ENCODE measurements at regions not wholly inside any gene's neighbourhood (a gene's known extent, or its start where the extent isn't known, plus 50 kb on each side); places are given as distances from the start of the nearest gene placed in this dataset.

GRCh38 chr12:45665941-45666340 lies 63.6 kb upstream of the ARID2 start:
- ChIA-PET POLR2A (no interaction called here), CTCF (no interaction called here)
- Histone ChIP-seq H3K4me1 (ENCODE audit: control insufficient read depth, insufficient read depth, low read length) (no peaks in the 10 kb centered on the region), H3K27ac (ENCODE audit: extremely low read depth, low read depth, low read length) (no peak overlapping the region), H3K36me3 (ENCODE audit: control insufficient read depth in 2 of 2, insufficient read depth in 1 of 2, low read length in 2 of 2) (no peaks in the 10 kb centered on the region), H3K4me3 (ENCODE audit: low read depth, low read length) (no peak overlapping the region), H3K9me3 (ENCODE audit: control insufficient read depth, insufficient read depth, low read depth, low read length) (no peaks in the 10 kb centered on the region)
- TF ChIP-seq HOXC10 (CRISPR knock-in tag; IDR thresholded peaks at IDR 0.05) (no peak), ZBTB8A (tag by site-specific recombination; IDR thresholded peaks at IDR 0.05) (no peak), MYNN (tag by site-specific recombination; IDR thresholded peaks at IDR 0.05; ENCODE audit: borderline replicate concordance) (no peak), ZNF473 (tag by site-specific recombination; IDR thresholded peaks at IDR 0.05) (no peak)
- TF ChIP-seq, protein P1, sequence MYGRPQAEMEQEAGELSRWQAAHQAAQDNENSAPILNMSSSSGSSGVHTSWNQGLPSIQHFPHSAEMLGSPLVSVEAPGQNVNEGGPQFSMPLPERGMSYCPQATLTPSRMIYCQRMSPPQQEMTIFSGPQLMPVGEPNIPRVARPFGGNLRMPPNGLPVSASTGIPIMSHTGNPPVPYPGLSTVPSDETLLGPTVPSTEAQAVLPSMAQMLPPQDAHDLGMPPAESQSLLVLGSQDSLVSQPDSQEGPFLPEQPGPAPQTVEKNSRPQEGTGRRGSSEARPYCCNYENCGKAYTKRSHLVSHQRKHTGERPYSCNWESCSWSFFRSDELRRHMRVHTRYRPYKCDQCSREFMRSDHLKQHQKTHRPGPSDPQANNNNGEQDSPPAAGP (tag by site-specific recombination; IDR thresholded peaks at IDR 0.05), result no peak

DNA sequence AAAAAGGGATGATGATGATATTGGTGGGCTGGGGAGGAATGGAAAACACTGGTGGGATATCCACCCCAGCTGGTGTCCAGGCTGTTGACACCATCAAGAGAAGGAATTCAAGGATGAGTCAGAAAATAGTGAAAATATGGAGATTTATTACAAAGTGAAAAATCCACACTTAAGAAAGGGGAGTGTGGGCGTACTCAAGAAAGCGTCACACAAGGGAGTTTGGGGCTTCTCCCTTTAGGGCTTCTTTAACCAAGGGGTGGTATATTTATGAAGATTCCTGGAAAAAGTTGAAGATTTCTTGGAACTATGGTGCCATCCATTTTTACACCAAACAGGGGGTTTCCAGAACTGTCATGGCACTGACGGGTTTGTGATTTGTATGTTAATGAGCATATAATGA lies 63.1 kb upstream of the ARID2 start:
- Histone ChIP-seq H3K36me3 (ENCODE audit: control insufficient read depth in 2 of 2, insufficient read depth in 1 of 2, low read length in 2 of 2) (no peaks in the 10 kb centered on the region), H3K27ac (ENCODE audit: extremely low read depth, low read depth, low read length) (no peak overlapping the region), H3K9me3 (ENCODE audit: control insufficient read depth, insufficient read depth, low read depth, low read length) (no peaks in the 10 kb centered on the region), H3K4me1 (ENCODE audit: control insufficient read depth, insufficient read depth, low read length) (no peaks in the 10 kb centered on the region), H3K4me3 (ENCODE audit: low read depth, low read length) (no peak overlapping the region)
- TF ChIP-seq ZNF768 (tag by site-specific recombination; IDR thresholded peaks at IDR 0.05), result no peak
- TF ChIP-seq ZBTB20 (tag by site-specific recombination; IDR thresholded peaks at IDR 0.05), result no peak
- TF ChIP-seq, protein P2, sequence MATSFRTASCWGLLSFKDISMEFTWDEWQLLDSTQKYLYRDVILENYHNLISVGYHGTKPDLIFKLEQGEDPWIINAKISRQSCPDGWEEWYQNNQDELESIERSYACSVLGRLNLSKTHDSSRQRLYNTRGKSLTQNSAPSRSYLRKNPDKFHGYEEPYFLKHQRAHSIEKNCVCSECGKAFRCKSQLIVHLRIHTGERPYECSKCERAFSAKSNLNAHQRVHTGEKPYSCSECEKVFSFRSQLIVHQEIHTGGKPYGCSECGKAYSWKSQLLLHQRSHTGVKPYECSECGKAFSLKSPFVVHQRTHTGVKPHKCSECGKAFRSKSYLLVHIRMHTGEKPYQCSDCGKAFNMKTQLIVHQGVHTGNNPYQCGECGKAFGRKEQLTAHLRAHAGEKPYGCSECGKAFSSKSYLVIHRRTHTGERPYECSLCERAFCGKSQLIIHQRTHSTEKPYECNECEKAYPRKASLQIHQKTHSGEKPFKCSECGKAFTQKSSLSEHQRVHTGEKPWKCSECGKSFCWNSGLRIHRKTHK (tag by site-specific recombination; IDR thresholded peaks at IDR 0.05), result no peak
- POLR2A ChIA-PET, result no interaction called here
- CTCF ChIA-PET, result no interaction called here

DNA sequence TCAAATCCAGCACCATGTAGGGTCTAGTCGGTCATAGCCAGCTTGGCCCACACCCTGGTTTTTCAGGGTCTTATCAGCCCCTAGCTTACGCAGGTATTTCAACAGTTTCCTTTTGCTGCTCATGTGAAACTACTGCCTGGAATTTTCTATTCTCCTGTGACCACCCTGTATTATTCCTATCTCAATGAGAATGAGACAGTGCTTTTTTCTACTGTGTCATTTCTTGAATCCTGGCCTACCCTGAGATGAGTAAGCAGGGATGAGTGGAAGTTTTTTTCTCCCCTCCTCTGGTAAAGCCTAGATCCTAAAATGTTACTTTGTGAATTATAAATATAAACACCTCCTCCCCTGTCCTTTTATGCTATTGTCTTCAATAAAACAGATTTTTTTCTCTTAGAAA lies 62.7 kb upstream of the ARID2 start:
- ChIA-PET POLR2A (no interaction called here), CTCF (no interaction called here)
- Histone ChIP-seq H3K4me1 (ENCODE audit: control insufficient read depth, insufficient read depth, low read length) (no peaks in the 10 kb centered on the region), H3K36me3 (ENCODE audit: control insufficient read depth in 2 of 2, insufficient read depth in 1 of 2, low read length in 2 of 2) (no peaks in the 10 kb centered on the region), H3K4me3 (ENCODE audit: low read depth, low read length) (no peak overlapping the region), H3K27ac (ENCODE audit: extremely low read depth, low read depth, low read length) (no peak overlapping the region), H3K9me3 (ENCODE audit: control insufficient read depth, insufficient read depth, low read depth, low read length) (no peaks in the 10 kb centered on the region)
- TF ChIP-seq ZNF571 (tag by site-specific recombination; IDR thresholded peaks at IDR 0.05) (no peak), REST (tag by site-specific recombination; IDR thresholded peaks at IDR 0.05) (no peak), PBX3 (CRISPR knock-in tag; IDR thresholded peaks at IDR 0.05) (no peak), ZNF837 (tag by site-specific recombination; IDR thresholded peaks at IDR 0.05) (no peak), ZNF18 (tag by site-specific recombination; IDR thresholded peaks at IDR 0.05) (no peak), PRDM4 (tag by site-specific recombination; IDR thresholded peaks at IDR 0.05) (no peak), YY1 (tag by site-specific recombination; IDR thresholded peaks at IDR 0.05) (no peak), ZNF335 (tag by site-specific recombination; conservative IDR thresholded peaks at IDR 0.05) (no peak)
- TF ChIP-seq, protein P3, sequence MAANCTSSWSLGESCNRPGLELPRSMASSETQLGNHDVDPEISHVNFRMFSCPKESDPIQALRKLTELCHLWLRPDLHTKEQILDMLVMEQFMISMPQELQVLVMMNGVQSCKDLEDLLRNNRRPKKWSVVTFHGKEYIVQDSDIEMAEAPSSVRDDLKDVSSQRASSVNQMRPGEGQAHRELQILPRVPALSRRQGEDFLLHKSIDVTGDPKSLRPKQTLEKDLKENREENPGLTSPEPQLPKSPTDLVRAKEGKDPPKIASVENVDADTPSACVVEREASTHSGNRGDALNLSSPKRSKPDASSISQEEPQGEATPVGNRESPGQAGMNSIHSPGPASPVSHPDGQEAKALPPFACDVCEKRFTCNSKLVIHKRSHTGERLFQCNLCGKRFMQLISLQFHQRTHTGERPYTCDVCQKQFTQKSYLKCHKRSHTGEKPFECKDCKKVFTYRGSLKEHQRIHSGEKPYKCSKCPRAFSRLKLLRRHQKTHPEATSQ (tag by site-specific recombination; IDR thresholded peaks at IDR 0.05), result no peak
- TF ChIP-seq, protein P4, sequence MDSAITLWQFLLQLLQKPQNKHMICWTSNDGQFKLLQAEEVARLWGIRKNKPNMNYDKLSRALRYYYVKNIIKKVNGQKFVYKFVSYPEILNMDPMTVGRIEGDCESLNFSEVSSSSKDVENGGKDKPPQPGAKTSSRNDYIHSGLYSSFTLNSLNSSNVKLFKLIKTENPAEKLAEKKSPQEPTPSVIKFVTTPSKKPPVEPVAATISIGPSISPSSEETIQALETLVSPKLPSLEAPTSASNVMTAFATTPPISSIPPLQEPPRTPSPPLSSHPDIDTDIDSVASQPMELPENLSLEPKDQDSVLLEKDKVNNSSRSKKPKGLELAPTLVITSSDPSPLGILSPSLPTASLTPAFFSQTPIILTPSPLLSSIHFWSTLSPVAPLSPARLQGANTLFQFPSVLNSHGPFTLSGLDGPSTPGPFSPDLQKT (IDR thresholded peaks at IDR 0.05; ENCODE audit: borderline replicate concordance, low read depth, low read length), result no peak

Data from HEK293 (cell line).